NB4 (cell line): ENCODE measurements at regions not wholly inside any gene's neighbourhood (a gene's known extent, or its start where the extent isn't known, plus 50 kb on each side); places are given as distances from the start of the nearest gene placed in this dataset.

Experiments used
- DNase-seq: peaks from one replicate; pipeline ENCODE4 v3.0.0; 2010; ENCODE audit warnings: low read depth
- H3K4me3 ChIP-seq: one replicate; pipeline ENCODE4 v1.5.1; 2011; ENCODE audit warnings: mild to moderate bottlenecking, low read depth, low read length, moderate library complexity
- MYC ChIP-seq: IDR thresholded peaks from 2 replicates; pipeline ENCODE4 v1.6.1; 2011; ENCODE audit warnings: low read depth, low read length
- POLR2A ChIP-seq: IDR thresholded peaks from 2 replicates; pipeline ENCODE4 v1.6.1; 2011; ENCODE audit warnings: mild to moderate bottlenecking; ENCODE audit not compliant: insufficient read length; ENCODE audit errors: extremely low read depth
- TF ChIP-seq, protein P1 (sequence below): IDR thresholded peaks from one replicate; pipeline ENCODE4 v1.5.1; 2012; ENCODE audit warnings: low read depth, low read length
- TF ChIP-seq, protein P2 (sequence below): IDR thresholded peaks from 2 replicates; pipeline ENCODE4 v1.6.1; 2011; ENCODE audit warnings: low read depth, low read length

DNA sequence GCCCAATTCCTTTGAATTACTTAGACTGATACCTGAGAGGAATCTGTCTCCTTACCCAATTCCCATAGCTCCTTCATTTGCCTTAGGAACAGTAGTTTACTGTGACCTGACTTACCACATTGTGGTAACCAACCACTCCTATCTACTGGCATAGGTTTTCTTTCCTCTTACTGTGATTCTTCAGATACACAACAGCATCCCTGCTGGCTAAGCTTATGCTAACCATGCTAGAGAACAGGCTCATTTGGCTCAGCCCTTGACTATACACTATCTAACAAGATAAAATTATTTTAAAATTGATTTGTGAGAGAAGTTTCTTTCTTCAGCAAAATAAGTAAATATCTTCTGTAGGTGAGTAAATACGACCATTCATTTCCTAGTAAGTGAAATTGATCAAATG, 320.4 kb upstream of the DDHD1 start:
- no peak overlapping the region for H3K4me3 ChIP-seq
- no peak for DNase-seq
- TF ChIP-seq POLR2A = no peak
- TF ChIP-seq, protein P1, sequence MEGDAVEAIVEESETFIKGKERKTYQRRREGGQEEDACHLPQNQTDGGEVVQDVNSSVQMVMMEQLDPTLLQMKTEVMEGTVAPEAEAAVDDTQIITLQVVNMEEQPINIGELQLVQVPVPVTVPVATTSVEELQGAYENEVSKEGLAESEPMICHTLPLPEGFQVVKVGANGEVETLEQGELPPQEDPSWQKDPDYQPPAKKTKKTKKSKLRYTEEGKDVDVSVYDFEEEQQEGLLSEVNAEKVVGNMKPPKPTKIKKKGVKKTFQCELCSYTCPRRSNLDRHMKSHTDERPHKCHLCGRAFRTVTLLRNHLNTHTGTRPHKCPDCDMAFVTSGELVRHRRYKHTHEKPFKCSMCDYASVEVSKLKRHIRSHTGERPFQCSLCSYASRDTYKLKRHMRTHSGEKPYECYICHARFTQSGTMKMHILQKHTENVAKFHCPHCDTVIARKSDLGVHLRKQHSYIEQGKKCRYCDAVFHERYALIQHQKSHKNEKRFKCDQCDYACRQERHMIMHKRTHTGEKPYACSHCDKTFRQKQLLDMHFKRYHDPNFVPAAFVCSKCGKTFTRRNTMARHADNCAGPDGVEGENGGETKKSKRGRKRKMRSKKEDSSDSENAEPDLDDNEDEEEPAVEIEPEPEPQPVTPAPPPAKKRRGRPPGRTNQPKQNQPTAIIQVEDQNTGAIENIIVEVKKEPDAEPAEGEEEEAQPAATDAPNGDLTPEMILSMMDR = no peak

DNA sequence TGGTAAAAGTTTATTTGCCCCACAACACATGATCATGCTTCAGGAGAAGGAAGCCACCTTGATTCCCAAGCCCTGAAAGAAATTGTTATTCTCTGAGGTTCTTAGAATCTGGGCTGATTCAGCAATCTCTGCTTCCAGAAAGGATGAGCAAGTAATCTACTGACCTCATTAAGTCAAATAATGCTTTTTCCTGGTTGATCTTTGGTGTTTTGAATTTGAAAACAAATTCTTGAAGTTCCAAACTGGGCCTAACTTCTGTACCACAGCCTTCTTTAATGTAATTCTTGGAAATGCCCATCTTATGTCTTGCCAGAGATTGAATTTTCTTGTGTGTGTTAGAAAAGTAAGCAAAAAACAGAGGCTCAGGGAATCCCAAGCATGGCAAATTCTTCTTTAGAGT, 319.2 kb upstream of the DDHD1 start:
- H3K4me3 ChIP-seq = no peak overlapping the region
- TF ChIP-seq POLR2A = no peak
- TF ChIP-seq, protein P2, sequence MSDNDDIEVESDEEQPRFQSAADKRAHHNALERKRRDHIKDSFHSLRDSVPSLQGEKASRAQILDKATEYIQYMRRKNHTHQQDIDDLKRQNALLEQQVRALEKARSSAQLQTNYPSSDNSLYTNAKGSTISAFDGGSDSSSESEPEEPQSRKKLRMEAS = no peak
- TF ChIP-seq, protein P1 = no peak
- TF ChIP-seq MYC = no peak
- DNase-seq = no peak

DNA sequence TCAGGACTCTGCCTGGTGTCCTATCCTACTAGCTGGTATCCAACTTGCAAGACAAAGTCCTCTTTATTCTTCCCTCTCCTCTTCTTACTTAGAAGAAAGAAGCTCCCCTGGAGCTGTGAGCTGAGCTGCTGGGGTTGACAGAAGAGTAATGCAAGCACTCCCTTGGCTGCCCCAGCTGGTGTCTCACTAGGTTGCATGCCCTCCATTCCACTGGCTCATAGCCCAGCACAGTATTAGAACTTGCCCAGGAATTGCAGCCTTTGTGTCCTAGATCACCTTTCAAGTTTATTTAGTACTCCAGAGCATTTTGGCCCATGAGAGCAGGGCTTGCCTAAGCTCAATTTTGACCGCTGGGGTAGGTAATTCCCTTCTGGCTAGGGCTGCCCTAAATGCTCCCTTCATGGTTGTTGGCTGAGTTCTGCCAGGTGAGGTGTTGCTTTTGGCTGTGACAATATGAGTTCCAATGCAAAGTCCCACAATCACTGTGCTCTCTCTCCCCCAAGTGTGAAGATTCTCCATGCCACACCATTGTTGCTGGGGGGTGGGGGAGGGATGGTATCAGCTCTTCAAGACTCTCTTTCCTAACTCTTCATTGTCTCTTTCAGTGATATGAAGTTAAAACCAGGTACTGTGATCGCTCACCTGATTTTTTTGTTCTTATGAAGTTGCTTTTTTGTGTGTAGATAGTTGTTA, 317.4 kb upstream of the DDHD1 start:
- TF ChIP-seq MYC (no peak), POLR2A (no peak)
- TF ChIP-seq, protein P2 = no peak
- TF ChIP-seq, protein P1 = no peak
- DNase-seq = no peak
- H3K4me3 ChIP-seq = no peak overlapping the region

DNA sequence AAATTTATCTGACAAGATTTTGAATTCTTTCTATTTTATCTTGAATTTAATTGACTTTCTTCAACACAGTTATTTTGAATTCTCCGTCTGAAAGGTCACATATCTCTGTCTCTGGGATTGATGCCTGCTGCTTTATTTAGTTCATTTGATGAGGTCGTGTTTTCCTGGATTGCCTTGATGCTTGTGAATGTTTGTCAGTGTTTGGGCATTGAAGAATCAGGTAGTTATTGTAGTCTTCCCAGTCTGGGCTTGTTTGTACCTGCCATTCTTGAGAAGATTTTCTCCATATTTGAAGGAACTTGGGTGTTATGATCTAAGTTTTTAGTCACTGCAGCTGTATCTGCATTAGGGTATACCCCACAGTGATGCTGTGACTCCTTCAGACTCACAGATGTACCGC, 315.8 kb upstream of the DDHD1 start:
- H3K4me3 ChIP-seq = no peak overlapping the region
- no peak for DNase-seq
- TF ChIP-seq, protein P2 = no peak
- TF ChIP-seq, protein P1 = no peak
- TF ChIP-seq POLR2A (no peak), MYC (no peak)

DNA sequence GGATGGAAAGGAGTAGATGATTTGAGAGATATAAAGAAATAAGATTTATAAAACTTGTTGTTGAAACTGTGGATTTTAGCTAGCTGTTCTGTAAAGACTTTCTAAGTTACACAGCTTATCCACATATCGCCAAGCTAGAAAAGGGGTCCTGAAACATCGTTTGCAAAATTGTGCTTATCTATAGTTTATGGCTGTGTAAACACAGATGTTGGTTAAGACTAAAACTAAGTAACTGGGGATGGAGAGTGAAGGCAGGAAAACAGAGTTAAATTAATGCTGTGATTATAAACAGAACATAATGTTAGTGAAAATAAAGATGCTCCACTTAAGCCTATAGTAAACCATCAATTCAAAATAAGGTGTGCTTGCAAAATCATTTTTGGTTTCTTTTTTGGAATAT, 311.3 kb upstream of the DDHD1 start:
- TF ChIP-seq, protein P1 = no peak
- no peak for TF ChIP-seq POLR2A
- TF ChIP-seq, protein P2 = no peak
- no peak overlapping the region for H3K4me3 ChIP-seq
- DNase-seq = no peak
